ENCODE measurements at regions not wholly inside any gene's neighbourhood (a gene's known extent, or its start where the extent isn't known, plus 50 kb on each side); places are given as distances from the start of the nearest gene placed in this dataset.
"Not testable (repeated sequence)": the region's sequence is repeated elsewhere in the genome, so short reads cannot be mapped to it uniquely, and the experiment has no call there.

DNA sequence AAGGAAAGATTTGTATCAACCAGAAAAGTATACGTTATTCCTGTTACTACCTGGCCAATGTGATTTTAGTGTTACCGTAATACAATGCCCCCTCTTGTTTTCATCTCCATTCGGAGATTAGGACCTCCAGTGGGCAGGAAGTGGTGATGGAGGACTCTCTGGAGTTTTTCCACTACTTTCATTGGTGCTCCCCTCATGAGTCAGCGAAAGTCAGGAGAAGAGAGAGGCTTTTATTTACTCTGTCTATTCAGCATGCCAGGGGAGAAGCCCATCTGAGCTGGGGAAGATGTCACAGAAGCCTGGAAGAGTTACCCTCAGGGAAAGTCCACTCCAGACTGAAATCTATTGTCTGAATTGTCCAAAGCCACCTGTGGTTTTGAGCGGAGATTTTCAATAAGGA lies 88.2 kb upstream of the THUMPD2 start:
- no peak for DNase-seq

- DNase-seq, result no peak
These were observed 86.7 kb upstream of the THUMPD2 start for GRCh38 chr2:39865751-39866150.

DNA sequence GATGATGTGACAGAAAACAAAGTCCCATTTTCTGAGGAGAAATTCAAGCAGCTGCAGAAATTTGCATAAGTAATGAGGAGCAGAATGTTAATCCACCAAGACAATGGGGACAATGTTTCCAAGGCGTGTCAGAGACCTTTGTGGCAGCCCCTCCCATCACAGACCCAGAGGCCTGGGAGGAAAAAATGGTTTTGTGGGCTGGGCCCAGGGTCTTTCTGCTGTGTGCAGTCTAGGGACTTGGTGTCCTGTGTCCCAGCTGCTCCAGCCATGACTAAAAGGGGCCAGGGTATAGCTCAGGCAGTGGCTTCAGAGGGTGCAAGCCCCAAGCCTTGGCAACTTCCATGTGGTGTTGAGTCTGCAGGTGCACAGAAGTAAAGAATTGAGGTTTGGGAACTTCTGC lies 84.6 kb upstream of the THUMPD2 start:
- not testable (repeated sequence) for DNase-seq

DNA sequence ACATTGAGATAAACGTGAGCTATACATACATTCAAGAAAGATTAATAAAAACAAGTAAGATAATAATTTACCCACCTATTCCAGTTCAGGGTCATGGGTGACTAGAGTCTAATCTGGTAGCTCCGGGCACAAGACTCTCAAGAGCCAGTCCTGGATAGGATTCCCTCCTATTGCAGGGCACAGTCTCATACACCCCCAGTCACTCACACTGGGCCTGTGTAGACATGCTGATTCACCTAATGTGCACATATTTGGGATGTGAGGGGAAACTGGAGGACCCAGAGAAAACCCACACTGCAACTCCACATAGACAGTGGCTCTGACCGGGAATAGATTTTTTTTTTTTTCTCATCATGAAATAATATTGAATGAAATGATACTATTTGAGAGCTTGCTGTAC lies 81.5 kb upstream of the THUMPD2 start:
- no peak for DNase-seq

DNA sequence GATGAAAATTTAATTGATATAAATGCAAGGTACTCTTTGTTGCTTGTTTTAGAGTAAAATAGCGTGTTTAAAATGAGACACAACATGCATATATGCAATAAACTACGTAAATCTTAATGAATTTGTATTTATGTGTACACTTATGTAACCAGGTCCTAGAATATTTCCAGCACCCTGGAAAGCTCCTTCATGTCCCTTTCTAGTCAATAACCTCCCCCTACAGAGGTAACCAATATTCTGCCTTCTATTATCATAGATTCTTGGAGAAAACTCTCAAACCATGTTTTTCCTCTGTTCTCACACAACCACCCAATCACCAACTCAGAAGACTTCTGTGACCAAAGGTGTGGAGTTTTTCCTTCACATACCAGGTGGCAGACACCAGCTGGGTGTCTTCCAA lies 79.6 kb upstream of the THUMPD2 start:
- no peak for DNase-seq

GRCh38 chr2:39855856-39856255 lies 76.8 kb upstream of the THUMPD2 start:
- no peak for DNase-seq

GRCh38 chr2:39854771-39855170 lies 75.7 kb upstream of the THUMPD2 start:
- DNase-seq, result no peak

- DNase-seq, result no peak
These were observed 73.8 kb upstream of the THUMPD2 start for GRCh38 chr2:39852831-39853230.

- DNase-seq, result peak; percentile 46
These were observed 72.6 kb upstream of the THUMPD2 start for GRCh38 chr2:39851651-39852110.

DNA sequence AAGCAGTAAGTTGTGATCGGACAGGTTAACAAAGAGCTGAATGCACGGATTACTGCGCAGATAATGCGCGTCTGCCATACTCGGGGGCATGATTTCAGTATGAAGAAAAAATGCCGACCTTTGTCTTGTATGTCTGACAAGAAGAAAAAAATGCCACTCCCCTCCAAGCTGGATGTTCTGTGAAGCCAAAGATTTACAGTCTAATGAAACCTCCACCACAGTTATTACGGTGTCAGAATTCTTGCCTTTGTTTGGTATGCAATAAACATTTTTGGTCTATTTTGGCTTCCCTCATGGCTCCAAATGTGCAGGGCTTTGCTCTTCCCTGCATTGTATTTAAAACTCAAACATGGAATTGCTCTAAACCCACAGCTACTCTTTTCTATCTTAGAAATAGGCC lies 72.2 kb upstream of the THUMPD2 start:
- DNase-seq, result no peak

- no peak for DNase-seq
These were observed 71.0 kb upstream of the THUMPD2 start for GRCh38 chr2:39849982-39850526.

- DNase-seq, result no peak
These were observed 70.0 kb upstream of the THUMPD2 start for GRCh38 chr2:39849064-39849463.

- no peak for DNase-seq
These were observed 66.5 kb upstream of the THUMPD2 start for GRCh38 chr2:39845460-39846146.

- DNase-seq, result no peak
These were observed 60.3 kb upstream of the THUMPD2 start for GRCh38 chr2:39839261-39839848.

GRCh38 chr2:39838589-39838988 lies 59.5 kb upstream of the THUMPD2 start:
- DNase-seq, result no peak

- DNase-seq, result peak; percentile 70
These were observed 58.9 kb upstream of the THUMPD2 start for GRCh38 chr2:39837856-39838453.

DNA sequence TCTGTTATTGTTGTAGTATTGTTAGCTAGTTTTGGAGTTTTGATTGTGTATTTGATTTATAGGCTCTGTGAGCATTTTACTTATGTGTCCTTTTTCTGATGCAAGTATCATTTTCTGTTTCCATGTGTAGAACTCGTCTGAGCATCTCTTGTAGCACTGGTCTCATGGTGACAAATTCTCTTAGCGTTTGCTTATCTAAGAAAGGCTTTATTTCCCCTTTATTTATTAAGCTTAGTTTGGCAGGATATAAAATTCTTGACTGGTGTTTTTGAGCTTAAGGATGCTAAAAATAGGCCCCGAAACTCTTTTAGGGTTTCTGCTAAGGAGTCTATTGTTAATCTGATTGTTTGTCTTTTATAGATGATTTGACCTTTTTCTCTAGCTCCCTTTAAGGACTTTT lies 57.6 kb upstream of the THUMPD2 start:
- DNase-seq, result no peak

GRCh38 chr2:39834426-39834825 lies 55.4 kb upstream of the THUMPD2 start:
- DNase-seq, result peak; percentile 82

DNA sequence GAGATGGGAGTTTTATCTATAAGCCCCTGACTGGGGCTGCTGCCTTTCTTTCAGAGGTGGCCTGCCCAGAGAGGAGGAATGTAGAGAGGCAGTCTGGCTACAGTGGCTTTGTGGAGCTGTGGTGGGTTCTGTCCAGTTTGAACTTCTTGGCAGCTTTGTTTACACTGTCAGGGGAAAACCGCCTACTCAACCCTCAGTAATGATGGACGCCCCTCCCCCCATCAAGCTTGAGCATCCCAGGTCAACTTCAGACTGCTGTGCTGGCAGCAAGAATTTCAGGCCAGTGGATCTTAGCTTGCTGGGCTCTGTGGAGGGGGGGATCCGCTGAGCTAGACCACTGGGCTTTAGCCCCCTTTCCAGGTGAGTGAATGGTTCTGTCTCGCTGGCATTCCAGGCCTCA lies 51.6 kb upstream of the THUMPD2 start:
- not testable (repeated sequence) for DNase-seq

Data from OCI-M1 (cell line).